Right ventricle myocardium inferior (tissue), 1 donor: ENCODE measurements at regions not wholly inside any gene's neighbourhood (a gene's known extent, or its start where the extent isn't known, plus 50 kb on each side); places are given as distances from the start of the nearest gene placed in this dataset.

Experiments
- ATAC-seq: fragments of 200-7000 bp; cut with Tn5 transposase; one replicate; pipeline ENCODE4 v1.9.1; 2020; ENCODE audit warnings: mild to moderate bottlenecking, moderate library complexity
- DNase-seq: peaks from one replicate; pipeline ENCODE4 v3.0.0; 2021; ENCODE audit errors: missing footprints
- intact Hi-C: fragments of 100-400 bp; cut with DNase I; formaldehyde crosslinking; loops from one replicate; pipeline ENCODE4 v1.11.0; 2022
- donor health status: DM: no; HTN: yes; CAD: no; lungs with severe emphysema.

DNA sequence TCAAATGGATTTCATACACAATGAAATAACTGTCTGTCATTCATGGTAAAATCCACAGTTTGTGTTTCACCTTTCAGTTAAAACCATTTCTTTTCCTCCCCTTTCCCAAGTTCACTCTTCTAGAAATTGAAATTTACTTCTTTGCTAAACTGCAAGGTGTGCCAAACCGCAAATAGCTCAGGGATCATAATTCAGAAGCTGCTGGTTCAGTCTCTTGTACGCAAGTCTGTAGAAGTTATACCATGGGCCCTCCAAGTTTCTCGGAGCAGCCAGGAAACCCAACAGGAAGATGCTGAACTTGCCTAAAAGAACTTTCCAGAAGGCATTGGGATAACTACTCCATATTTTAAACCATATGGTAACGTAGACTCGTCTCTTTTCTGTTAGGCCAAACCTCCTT, 268.9 kb downstream of the FLRT2 start:
- intact Hi-C loops = no loop called here
- ATAC-seq (no peak), DNase-seq (no peak)

DNA sequence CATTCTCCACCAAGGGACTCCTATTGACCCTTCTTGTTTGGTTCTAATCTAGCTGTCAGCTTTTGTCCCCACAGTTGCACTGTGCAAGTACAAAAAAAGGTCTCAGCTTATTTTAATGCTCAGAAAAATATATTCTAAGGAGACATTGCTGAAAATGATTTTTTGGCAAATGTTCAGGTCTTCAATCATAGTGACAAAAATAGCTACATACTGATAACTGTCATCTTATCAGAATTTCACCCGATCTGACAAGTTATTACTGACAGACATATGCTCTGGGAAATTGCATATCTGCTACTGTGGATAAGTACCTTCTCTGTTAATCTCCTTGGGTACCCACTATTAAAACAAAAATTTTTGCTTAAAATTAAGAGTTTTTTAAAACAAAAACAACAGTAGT, 263.6 kb downstream of the FLRT2 start:
- no peak for ATAC-seq
- intact Hi-C loops = no loop called here
- DNase-seq = no peak

DNA sequence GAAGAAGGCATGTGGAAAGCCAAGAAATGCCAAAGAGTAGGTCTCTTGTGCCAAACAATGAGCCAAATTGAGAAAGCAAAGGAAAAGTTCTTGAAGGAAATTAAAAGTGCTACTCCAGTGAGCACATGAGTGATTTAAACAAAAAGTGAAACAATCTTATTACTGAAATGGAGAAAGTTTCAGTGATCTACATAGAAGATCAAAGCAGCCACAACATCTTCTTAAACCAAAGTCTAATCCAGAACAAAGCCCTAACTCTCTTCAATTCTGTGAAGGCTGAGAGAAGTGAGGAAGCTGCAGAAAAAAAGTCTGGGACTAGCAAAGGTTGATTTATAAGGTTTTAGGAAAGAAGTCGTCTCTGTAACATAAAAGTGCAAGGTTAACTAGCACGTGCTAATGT, 259.6 kb downstream of the FLRT2 start:
- intact Hi-C loops = no loop called here
- DNase-seq (no peak), ATAC-seq (no peak)

- DNase-seq (no peak), ATAC-seq (no peak)
- intact Hi-C loops = no loop called here
These were observed 258.7 kb downstream of the FLRT2 start for GRCh38 chr14:85788470-85789233.

GRCh38 chr14:85766295-85766694, 236.4 kb downstream of the FLRT2 start:
- DNase-seq = no peak
- intact Hi-C loops = no loop called here

DNA sequence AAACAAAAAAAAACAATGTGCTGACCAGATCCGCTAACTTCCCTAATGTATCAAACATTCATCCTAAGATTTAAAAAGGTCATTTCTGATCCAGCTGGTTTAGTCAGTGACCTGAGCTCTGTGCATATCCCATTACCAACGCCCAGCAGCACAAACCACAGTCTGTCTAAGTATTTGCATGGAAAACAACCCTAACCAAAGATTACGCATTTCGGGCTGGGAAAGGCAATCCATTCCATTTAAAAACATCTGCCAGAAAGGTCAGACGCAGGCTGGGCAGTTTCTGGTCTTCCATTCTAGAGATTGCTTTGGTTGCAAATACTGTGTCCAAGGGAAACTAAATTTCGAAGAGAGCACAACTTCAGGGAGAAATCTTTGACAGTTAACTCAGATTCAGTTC, 234.9 kb downstream of the FLRT2 start:
- intact Hi-C loops = no loop called here
- DNase-seq = peak; percentile 53
- ATAC-seq = no peak

More at GRCh38 chr14:85766295-85766694, 236.4 kb downstream of the FLRT2 start:
- no peak for ATAC-seq

DNA sequence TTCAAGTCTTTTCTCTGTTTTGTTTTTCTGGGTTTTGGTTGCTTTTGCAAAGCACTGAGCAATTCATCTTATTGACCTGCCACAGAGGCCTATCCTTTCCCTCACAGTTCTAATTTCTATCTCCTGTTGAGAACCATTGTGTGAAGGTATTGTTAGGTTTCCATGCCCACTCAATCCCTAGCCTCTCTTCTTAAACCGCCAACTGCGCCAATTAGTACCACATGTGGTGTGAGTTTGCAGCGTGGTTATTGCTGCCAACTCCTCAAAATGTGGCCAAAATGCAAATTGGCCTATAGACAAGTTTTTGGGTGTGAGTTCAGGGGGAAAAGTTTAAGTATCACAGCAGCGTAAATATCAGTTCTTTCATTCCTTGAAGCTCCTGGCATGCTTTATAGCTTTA, 232.6 kb downstream of the FLRT2 start:
- intact Hi-C loops = no loop called here
- ATAC-seq = no peak

DNA sequence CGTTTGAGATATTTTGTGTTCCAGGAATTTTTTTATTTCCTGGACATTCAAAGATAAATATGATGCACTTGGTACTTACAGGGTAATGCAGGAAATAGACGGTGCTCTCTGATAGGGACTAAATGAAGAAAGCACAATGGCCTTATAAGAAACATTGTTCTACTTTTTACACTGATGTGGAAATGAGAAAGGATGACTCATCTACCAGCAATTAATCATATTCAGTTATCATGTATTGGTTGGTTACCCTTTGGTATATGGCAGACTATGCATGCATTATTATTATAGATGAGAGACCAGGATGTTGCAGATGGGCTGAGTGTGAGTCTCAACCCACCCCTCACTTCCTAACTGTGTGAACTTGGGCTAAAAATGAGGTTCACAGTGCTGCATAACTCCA, 222.2 kb downstream of the FLRT2 start:
- intact Hi-C loops = no loop called here
- no peak for ATAC-seq
- DNase-seq = no peak

More for the DNA sequence above, 232.6 kb downstream of the FLRT2 start:
- no peak for DNase-seq

DNA sequence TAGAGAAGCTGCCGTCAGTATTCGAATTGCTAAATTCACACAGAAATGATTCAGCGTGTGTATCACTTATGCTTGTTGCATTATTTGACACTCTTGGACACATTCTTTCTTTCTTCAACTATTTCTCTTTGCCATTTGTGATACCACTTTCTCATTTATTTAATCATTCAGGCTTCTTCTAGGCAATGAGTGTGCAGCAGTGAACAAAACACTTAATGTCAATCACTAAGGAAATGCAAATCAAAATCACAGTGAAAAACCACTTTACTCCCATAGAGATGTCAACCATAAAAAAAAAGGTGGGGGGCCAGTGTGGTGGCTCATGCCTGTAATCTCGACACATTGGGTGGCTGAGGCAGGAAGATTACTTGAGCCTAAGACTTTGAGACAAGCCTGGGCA, 214.6 kb downstream of the FLRT2 start:
- intact Hi-C loops = no loop called here
- no peak for ATAC-seq
- no peak for DNase-seq

DNA sequence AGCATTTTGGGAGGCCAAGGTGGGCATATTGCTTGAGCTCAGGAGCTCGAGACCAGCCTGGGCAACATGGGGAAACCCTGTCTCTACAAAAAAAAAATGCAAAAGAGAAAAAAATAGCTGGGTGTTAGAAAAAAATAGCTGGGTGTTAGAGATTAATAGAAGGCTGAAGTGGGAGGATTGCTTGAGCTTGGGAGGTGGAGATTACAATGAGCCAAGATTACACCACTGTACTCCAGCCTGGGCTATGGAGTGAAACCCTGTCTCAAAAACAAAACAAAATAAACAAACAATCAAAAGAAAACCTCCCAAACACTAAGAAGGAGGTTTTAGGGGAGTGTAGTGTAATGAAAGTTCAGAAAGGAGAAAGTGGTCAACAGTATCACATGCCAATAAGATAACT, 202.1 kb downstream of the FLRT2 start:
- no peak for ATAC-seq
- intact Hi-C loops = no loop called here
- no peak for DNase-seq

DNA sequence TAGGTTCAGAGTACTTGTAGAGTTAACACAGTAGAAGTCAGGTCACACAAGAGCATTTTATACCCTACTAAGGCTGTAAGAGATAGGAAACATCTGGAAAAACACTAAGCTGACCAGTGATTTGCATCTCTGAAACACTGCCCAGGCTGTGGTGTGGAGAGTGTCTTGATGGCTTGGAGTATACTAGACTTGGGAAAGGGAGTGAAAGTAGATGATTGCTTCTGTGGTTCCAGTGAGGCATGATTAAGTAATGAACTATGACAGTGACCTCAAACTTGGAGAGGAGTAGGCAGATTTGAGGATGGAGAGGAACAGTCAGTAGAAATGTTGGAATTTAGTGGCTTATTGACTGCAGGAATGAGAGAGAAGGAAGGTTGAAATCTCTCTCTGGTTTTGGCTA, 201.2 kb downstream of the FLRT2 start:
- intact Hi-C loops = no loop called here
- DNase-seq = no peak
- ATAC-seq = peak; percentile 97

DNA sequence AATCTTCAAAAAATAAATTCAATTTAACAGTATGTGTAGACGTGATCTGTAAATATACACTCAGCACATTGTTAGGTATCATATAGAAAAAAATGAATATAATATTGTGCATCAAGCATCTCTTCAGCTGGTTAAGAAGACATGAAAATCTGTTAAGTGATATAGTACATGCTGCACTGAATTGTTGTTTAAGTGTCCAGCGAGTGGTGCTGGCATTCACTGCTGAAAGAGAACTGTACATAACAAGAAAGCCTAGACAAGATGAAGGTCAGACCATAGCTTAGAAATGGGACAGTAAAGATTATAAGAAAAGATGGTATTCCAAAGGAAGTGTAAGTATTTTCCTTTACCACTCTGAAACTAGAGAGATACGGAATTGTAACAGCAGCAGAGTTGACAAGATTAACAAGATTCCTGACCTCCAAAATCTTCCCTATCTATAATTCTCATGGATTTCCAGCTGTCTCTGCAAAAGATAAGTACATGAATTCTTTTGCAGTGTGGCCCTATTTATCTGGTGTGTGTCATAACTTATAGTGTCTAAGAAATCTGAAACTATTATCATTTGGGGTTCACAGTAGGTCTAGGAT, 198.6 kb downstream of the FLRT2 start:
- intact Hi-C loops = no loop called here
- DNase-seq (no peak), ATAC-seq (no peak)

- intact Hi-C loops = no loop called here
- no peak for DNase-seq
- ATAC-seq = no peak
These were observed 184.1 kb downstream of the FLRT2 start for GRCh38 chr14:85714069-85714468.

DNA sequence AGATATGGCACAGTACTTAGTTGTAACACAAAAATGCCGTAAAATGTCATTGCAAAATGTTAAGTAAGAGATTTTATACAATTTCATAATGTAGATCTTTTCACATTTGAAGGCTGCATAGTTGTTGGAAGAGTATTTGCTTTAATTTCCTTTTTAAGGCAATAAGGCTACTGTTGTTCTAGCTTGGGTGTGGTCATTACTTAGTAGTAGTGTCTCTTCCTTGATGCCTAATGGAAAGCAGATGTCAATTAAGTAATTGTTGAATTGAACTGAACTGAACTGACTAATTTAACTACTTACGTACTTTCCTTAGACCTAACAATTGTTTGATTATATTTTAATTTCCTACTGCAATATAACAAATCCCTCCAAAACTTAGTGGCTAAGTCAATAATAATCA, 181.7 kb downstream of the FLRT2 start:
- intact Hi-C loops = no loop called here
- DNase-seq (no peak), ATAC-seq (no peak)
